ENCODE measurements at regions not wholly inside any gene's neighbourhood (a gene's known extent, or its start where the extent isn't known, plus 50 kb on each side); places are given as distances from the start of the nearest gene placed in this dataset.

GRCh38 chr1:38331496-38332210 lies 285.1 kb upstream of the POU3F1 start:
- no peaks in the 10 kb centered on the region for H3F3A ChIP-seq (ENCODE audit: control insufficient read depth, insufficient read depth)
- no peaks in the 10 kb centered on the region for H3K36me3 ChIP-seq (ENCODE audit: control insufficient read depth, low read length)
- no peak overlapping the region for H3K4me2 ChIP-seq (ENCODE audit: low read length)
- TF ChIP-seq CTCF (IDR thresholded peaks at IDR 0.05; ENCODE audit: low read depth, low read length, poor library complexity, severe bottlenecking), result no peak
- TF ChIP-seq EZH2phosphoT487 (IDR thresholded peaks at IDR 0.05; ENCODE audit: borderline replicate concordance, low read length), result no peak
- no peaks in the 10 kb centered on the region for H3K4me1 ChIP-seq (ENCODE audit: control insufficient read depth, low read length)
- no peaks in the 10 kb centered on the region for H3K79me2 ChIP-seq (ENCODE audit: control insufficient read depth, low read length)
- H3K4me3 ChIP-seq (ENCODE audit: low read length), result no peak overlapping the region
- peaks cover 31% of the 10 kb centered on the region for H3K27me3 ChIP-seq (ENCODE audit: control insufficient read depth, low read length)
- H4K20me1 ChIP-seq (ENCODE audit: control insufficient read depth, insufficient read depth, low read depth, low read length), result no peaks in the 10 kb centered on the region
- no peaks in the 10 kb centered on the region for H3K9me2 ChIP-seq (replicated peaks; ENCODE audit: control insufficient read depth, low read length)
- no peak overlapping the region for H3K27ac ChIP-seq (ENCODE audit: low read depth, low read length)
- no peaks in the 10 kb centered on the region for H3K9me3 ChIP-seq (ENCODE audit: control insufficient read depth, insufficient read depth, low read length)

DNA sequence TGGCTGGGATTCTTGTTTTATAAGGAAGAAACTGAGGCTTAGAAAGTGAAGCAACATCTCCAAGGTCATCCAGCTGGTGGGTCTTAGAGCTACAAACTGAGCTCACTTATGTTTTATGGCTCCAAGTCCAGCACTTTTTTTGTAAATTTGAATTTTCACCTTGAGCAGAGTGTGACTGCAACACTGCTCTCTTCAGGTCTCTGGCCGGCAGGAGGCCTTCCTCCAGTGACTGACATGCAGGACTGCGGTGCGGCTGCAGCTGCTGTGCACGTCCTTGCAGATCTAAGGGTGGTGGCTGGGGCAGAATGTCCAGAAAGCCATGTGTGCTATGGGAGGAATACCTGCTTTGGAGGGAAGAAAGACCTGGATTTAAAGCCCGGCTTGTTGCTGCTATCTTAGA lies 284.2 kb upstream of the POU3F1 start:
- H3K36me3 ChIP-seq (ENCODE audit: control insufficient read depth, low read length), result no peaks in the 10 kb centered on the region
- no peaks in the 10 kb centered on the region for H3F3A ChIP-seq (ENCODE audit: control insufficient read depth, insufficient read depth)
- H3K4me3 ChIP-seq (ENCODE audit: low read length), result no peak overlapping the region
- H3K27me3 ChIP-seq (ENCODE audit: control insufficient read depth, low read length), result peaks cover 26% of the 10 kb centered on the region; the same call in 1 of the 2 replicates
- H4K20me1 ChIP-seq (ENCODE audit: control insufficient read depth, insufficient read depth, low read depth, low read length), result no peaks in the 10 kb centered on the region
- TF ChIP-seq EZH2phosphoT487 (IDR thresholded peaks at IDR 0.05; ENCODE audit: borderline replicate concordance, low read length), result no peak
- TF ChIP-seq CTCF (IDR thresholded peaks at IDR 0.05; ENCODE audit: low read depth, low read length, poor library complexity, severe bottlenecking), result no peak
- no peaks in the 10 kb centered on the region for H3K79me2 ChIP-seq (ENCODE audit: control insufficient read depth, low read length)
- no peak overlapping the region for H3K27ac ChIP-seq (ENCODE audit: low read depth, low read length)
- no peaks in the 10 kb centered on the region for H3K9me3 ChIP-seq (ENCODE audit: control insufficient read depth, insufficient read depth, low read length)
- H3K9me2 ChIP-seq (replicated peaks; ENCODE audit: control insufficient read depth, low read length), result no peaks in the 10 kb centered on the region
- H3K4me2 ChIP-seq (ENCODE audit: low read length), result no peak overlapping the region
- no peaks in the 10 kb centered on the region for H3K4me1 ChIP-seq (ENCODE audit: control insufficient read depth, low read length)

DNA sequence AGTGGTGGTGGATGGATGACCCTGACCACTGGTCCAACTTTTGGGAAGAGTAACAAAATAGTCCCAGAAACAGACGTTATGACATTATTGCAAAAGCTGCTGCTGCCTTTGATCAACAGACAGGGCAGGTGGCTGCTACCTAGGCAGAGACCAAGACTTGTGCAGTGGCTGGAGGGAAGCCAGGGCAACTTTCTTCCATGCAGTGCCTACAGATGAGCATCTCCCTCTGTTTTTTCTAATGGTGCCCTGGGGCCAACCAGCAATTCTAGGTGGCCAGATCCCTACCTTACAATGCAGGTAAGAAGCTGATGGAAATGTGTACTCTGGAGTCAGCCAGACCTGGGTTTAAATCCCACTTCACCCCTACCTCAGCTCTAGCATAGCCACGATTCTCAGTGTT lies 283.1 kb upstream of the POU3F1 start:
- Histone ChIP-seq H3K9me2 (replicated peaks; ENCODE audit: control insufficient read depth, low read length) (no peaks in the 10 kb centered on the region), H3K4me3 (ENCODE audit: low read length) (no peak overlapping the region), H3K9me3 (ENCODE audit: control insufficient read depth, insufficient read depth, low read length) (no peaks in the 10 kb centered on the region), H3K27ac (ENCODE audit: low read depth, low read length) (no peak overlapping the region), H4K20me1 (ENCODE audit: control insufficient read depth, insufficient read depth, low read depth, low read length) (no peaks in the 10 kb centered on the region), H3K4me2 (ENCODE audit: low read length) (no peak overlapping the region), H3K27me3 (ENCODE audit: control insufficient read depth, low read length) (peaks cover 17% of the 10 kb centered on the region; the same call in 1 of the 2 replicates), H3F3A (ENCODE audit: control insufficient read depth, insufficient read depth) (no peaks in the 10 kb centered on the region), H3K79me2 (ENCODE audit: control insufficient read depth, low read length) (no peaks in the 10 kb centered on the region), H3K4me1 (ENCODE audit: control insufficient read depth, low read length) (no peaks in the 10 kb centered on the region), H3K36me3 (ENCODE audit: control insufficient read depth, low read length) (no peaks in the 10 kb centered on the region)
- TF ChIP-seq CTCF (IDR thresholded peaks at IDR 0.05; ENCODE audit: low read depth, low read length, poor library complexity, severe bottlenecking) (no peak), EZH2phosphoT487 (IDR thresholded peaks at IDR 0.05; ENCODE audit: borderline replicate concordance, low read length) (no peak)

All from DOHH2 (cell line).